ENCODE measurements at regions not wholly inside any gene's neighbourhood (a gene's known extent, or its start where the extent isn't known, plus 50 kb on each side); places are given as distances from the start of the nearest gene placed in this dataset.
"Not testable (repeated sequence)": the region's sequence is repeated elsewhere in the genome, so short reads cannot be mapped to it uniquely, and the experiment has no call there.

- intact Hi-C loops (cut with DNase I; ENCODE audit: low total_unique reads): no loop called here
Measured at GRCh38 chr4:181119186-181119585, 1124.0 kb upstream of the TENM3 start.

DNA sequence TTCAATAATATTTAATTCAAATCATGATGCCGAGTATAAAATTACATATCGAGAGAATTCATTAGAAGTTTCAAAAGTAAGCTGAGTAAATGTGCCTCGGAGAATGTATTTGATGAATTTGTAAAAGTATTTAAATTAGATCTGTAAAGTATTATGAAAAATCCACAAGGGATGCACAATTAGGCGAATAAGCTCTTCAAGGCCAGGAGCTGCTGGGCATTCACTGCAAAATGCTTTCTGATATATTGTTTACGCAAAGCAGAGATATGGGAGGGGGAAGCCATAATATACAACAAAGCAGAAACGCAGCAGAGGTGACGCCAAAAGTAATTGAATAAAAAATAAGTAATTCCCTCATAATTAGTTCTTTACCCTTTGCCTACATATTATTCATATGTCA lies 1121.5 kb upstream of the TENM3 start:
- no peak overlapping the region for H3K4me3 ChIP-seq
- intact Hi-C loops (cut with DNase I; ENCODE audit: low total_unique reads): no loop called here
- no peaks in the 10 kb centered on the region for H3K9me3 ChIP-seq
- no peaks in the 10 kb centered on the region for H3K36me3 ChIP-seq
- WGBS, 5 donors: 84 to 93% (median 87%) methylated on average over 7 of the region's 7 CpGs
- no peak for DNase-seq
- no peaks in the 10 kb centered on the region for H3K4me1 ChIP-seq
- TF ChIP-seq POLR2A (IDR thresholded peaks at IDR 0.05) (no peak), POLR2AphosphoS5 (IDR thresholded peaks at IDR 0.05) (no peak)
- TF ChIP-seq, protein P1, sequence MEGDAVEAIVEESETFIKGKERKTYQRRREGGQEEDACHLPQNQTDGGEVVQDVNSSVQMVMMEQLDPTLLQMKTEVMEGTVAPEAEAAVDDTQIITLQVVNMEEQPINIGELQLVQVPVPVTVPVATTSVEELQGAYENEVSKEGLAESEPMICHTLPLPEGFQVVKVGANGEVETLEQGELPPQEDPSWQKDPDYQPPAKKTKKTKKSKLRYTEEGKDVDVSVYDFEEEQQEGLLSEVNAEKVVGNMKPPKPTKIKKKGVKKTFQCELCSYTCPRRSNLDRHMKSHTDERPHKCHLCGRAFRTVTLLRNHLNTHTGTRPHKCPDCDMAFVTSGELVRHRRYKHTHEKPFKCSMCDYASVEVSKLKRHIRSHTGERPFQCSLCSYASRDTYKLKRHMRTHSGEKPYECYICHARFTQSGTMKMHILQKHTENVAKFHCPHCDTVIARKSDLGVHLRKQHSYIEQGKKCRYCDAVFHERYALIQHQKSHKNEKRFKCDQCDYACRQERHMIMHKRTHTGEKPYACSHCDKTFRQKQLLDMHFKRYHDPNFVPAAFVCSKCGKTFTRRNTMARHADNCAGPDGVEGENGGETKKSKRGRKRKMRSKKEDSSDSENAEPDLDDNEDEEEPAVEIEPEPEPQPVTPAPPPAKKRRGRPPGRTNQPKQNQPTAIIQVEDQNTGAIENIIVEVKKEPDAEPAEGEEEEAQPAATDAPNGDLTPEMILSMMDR (IDR thresholded peaks at IDR 0.05 in 8 of 11, conservative IDR thresholded peaks at IDR 0.05 in 3 of 11): no peak
- H3K27ac ChIP-seq: no peak overlapping the region
- no peaks in the 10 kb centered on the region for H3K27me3 ChIP-seq (replicated peaks in 1 of 7)

More at GRCh38 chr4:181119186-181119585, 1124.0 kb upstream of the TENM3 start:
- H3K27me3 ChIP-seq (replicated peaks in 1 of 7): no peaks in the 10 kb centered on the region
- H3K9me3 ChIP-seq: no peaks in the 10 kb centered on the region
- 85 to 93% (median 89%) methylated on average over 4 of the region's 4 CpGs for WGBS, 5 donors
- H3K4me1 ChIP-seq: no peaks in the 10 kb centered on the region
- no peak overlapping the region for H3K27ac ChIP-seq
- TF ChIP-seq, protein P1 (IDR thresholded peaks at IDR 0.05 in 8 of 11, conservative IDR thresholded peaks at IDR 0.05 in 3 of 11): no peak
- TF ChIP-seq POLR2AphosphoS5 (IDR thresholded peaks at IDR 0.05) (no peak), POLR2A (IDR thresholded peaks at IDR 0.05) (no peak)
- no peak for DNase-seq
- H3K4me3 ChIP-seq: no peak overlapping the region
- no peaks in the 10 kb centered on the region for H3K36me3 ChIP-seq

- WGBS, 5 donors: 70 to 84% (median 77%) methylated on average over 2 of the region's 2 CpGs
- H3K27me3 ChIP-seq (replicated peaks in 1 of 7): no peaks in the 10 kb centered on the region
- peaks cover 0 to 37% (median 29%) of the 10 kb centered on the region in 8 donors for H3K9me3 ChIP-seq
- no peak overlapping the region for H3K4me3 ChIP-seq
- no peak overlapping the region for H3K27ac ChIP-seq
- TF ChIP-seq POLR2AphosphoS5 (IDR thresholded peaks at IDR 0.05) (no peak), POLR2A (IDR thresholded peaks at IDR 0.05) (no peak)
- TF ChIP-seq, protein P1 (IDR thresholded peaks at IDR 0.05 in 8 of 11, conservative IDR thresholded peaks at IDR 0.05 in 3 of 11): no peak
- no peaks in the 10 kb centered on the region for H3K4me1 ChIP-seq
- DNase-seq: no peak
- no peaks in the 10 kb centered on the region for H3K36me3 ChIP-seq
- intact Hi-C loops (cut with DNase I; ENCODE audit: low total_unique reads): no loop called here
Measured at GRCh38 chr4:181127171-181127570, 1116.0 kb upstream of the TENM3 start.

DNA sequence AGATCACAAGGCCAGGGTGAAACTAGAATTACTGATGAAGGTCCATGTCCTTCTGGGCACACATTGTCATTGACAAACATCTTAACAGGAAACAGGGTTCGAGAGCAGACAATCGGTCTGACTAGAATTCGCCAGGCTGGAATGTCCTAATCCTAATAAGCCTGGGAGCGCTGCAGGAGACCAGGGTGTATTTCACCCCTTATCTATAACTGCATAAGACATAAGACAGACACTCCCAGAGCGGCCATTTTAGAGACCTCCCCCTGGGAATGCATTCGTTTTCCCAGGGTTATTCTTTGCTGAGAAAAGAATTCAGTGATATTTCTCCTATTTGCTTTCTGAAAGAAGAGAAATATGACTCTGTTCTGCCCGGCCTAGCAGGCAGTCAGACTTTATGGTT lies 1112.9 kb upstream of the TENM3 start:
- DNase-seq: not testable (repeated sequence)
- H3K9me3 ChIP-seq: peaks cover 0 to 37% (median 29%) of the 10 kb centered on the region in 8 donors
- WGBS, 5 donors: 76 to 93% (median 83%) methylated on average over 7 of the region's 7 CpGs

DNA sequence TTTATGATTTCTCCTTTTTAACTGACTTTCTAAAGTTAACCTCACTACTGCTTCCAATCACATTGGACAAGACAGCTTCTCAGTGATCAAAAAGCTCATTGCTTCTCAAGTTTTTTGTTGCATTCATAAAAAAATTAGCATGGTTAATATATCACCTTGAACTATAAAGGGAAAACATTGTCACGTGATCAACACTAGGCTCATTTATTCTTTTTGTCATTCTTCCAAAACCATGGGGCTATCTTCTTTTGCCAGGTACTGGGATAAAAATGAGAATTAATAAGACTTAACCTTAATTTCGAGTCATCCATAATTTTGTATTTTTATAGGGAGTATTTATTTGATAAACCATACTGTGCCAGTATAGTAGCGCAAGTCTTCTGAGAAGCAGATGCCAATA lies 1105.9 kb upstream of the TENM3 start:
- H3K27me3 ChIP-seq (replicated peaks in 1 of 7): peaks cover 0 to 5% (median 0%) of the 10 kb centered on the region in 7 donors
- 76 to 93% (median 84%) methylated on average over 3 of the region's 3 CpGs for WGBS, 5 donors
- intact Hi-C loops (cut with DNase I; ENCODE audit: low total_unique reads): no loop called here
- H3K4me3 ChIP-seq: no peak overlapping the region
- DNase-seq: no peak
- no peaks in the 10 kb centered on the region for H3K9me3 ChIP-seq
- no peaks in the 10 kb centered on the region for H3K4me1 ChIP-seq
- no peaks in the 10 kb centered on the region for H3K36me3 ChIP-seq
- no peak overlapping the region for H3K27ac ChIP-seq
- TF ChIP-seq, protein P1 (IDR thresholded peaks at IDR 0.05 in 8 of 11, conservative IDR thresholded peaks at IDR 0.05 in 3 of 11): no peak
- TF ChIP-seq POLR2AphosphoS5 (IDR thresholded peaks at IDR 0.05) (no peak), POLR2A (IDR thresholded peaks at IDR 0.05) (no peak)

More for the DNA sequence above, 1112.9 kb upstream of the TENM3 start:
- H3K27ac ChIP-seq; intact Hi-C loops (cut with DNase I; ENCODE audit: low total_unique reads); H3K4me1 ChIP-seq; H3K27me3 ChIP-seq (replicated peaks in 1 of 7); H3K36me3 ChIP-seq; H3K4me3 ChIP-seq: not testable (repeated sequence)
